Spleen (tissue), 7 donors: ENCODE measurements at regions not wholly inside any gene's neighbourhood (a gene's known extent, or its start where the extent isn't known, plus 50 kb on each side); places are given as distances from the start of the nearest gene placed in this dataset.

Experiments used
- CTCF ChIP-seq, 11 experiments: fragments of 200-600 bp in 7 of 11; fragments of 450-650 bp in 4 of 11; sonication (generic) in 4 of 11; IDR thresholded peaks in 8 of 11; conservative IDR thresholded peaks in 3 of 11; 1 replicate in 7 of 11; 2 replicates in 4 of 11; pipeline versions ENCODE4 v1.4.0 to v1.8.0; 2016 to 2021; ENCODE audit warnings: antibody characterized with exemption in 11 of 11, inconsistent platforms in 4 of 11, mild to moderate bottlenecking in 1 of 11
- POLR2A ChIP-seq, 3 donors: fragments of 450-650 bp; IDR thresholded peaks; one replicate each; pipeline ENCODE4 v1.5.1; 2017; ENCODE audit warnings: antibody characterized with exemption in 3 of 3, mild to moderate bottlenecking in 1 of 3
- POLR2AphosphoS5 ChIP-seq, 3 donors: sonication (generic); formaldehyde crosslinking; IDR thresholded peaks; one replicate each; pipeline ENCODE4 v1.5.1; 2017; ENCODE audit warnings: antibody characterized with exemption in 3 of 3
- donor health status: DM: no; HTN: no; CAD: no; lungs with moderate emphysema.
- donor health status: DM: no; HTN: no; CAD: no.
- donor health status: DM: no; HTN: no; CAD: no.

GRCh38 chr12:46087916-46088439 is 97.6 kb upstream of the SCAF11 start:
- TF ChIP-seq POLR2AphosphoS5 (IDR thresholded peaks at IDR 0.05) = no peak
- TF ChIP-seq CTCF (IDR thresholded peaks at IDR 0.05 in 8 of 11, conservative IDR thresholded peaks at IDR 0.05 in 3 of 11) = no peak
- no peak for TF ChIP-seq POLR2A (IDR thresholded peaks at IDR 0.05)
